ENCODE measurements at regions not wholly inside any gene's neighbourhood (a gene's known extent, or its start where the extent isn't known, plus 50 kb on each side); places are given as distances from the start of the nearest gene placed in this dataset.

GRCh38 chr10:10589540-10590303, 427.9 kb upstream of the CELF2 start:
- Histone ChIP-seq H2AFZ (ENCODE audit: control insufficient read depth, low read length) (peak overlapping the region; percentile 12), H3K9me1 (ENCODE audit: control insufficient read depth, extremely low read depth, insufficient read depth, low read length) (no peaks in the 10 kb centered on the region), H3K79me2 (ENCODE audit: control insufficient read depth, insufficient read depth, low read length) (no peaks in the 10 kb centered on the region), H3K4me2 (ENCODE audit: control insufficient read depth, extremely low read depth, insufficient read depth, low read depth, low read length) (no peak overlapping the region), H4K20me1 (ENCODE audit: control insufficient read depth, extremely low read depth, insufficient read depth, low read length) (no peaks in the 10 kb centered on the region), H3K4me3 (ENCODE audit: control insufficient read depth in 2 of 3, extremely low read depth in 1 of 3, insufficient read depth in 2 of 3, low read depth in 1 of 3, low read length in 3 of 3) (no peak overlapping the region), H3K4me1 (ENCODE audit: control insufficient read depth, extremely low read depth, insufficient read depth, low read length) (peaks cover 5% of the 10 kb centered on the region), H3K36me3 (ENCODE audit: control insufficient read depth in 2 of 2, extremely low read depth in 1 of 2, insufficient read depth in 2 of 2, low read length in 2 of 2) (no peaks in the 10 kb centered on the region), H3K27me3 (ENCODE audit: control insufficient read depth, extremely low read depth, insufficient read depth, low read length) (no peaks in the 10 kb centered on the region), H3K9me3 (ENCODE audit: control insufficient read depth, low read depth, low read length) (no peaks in the 10 kb centered on the region), H3K27ac (ENCODE audit: control insufficient read depth, insufficient read depth, low read length) (no peak overlapping the region), H3K9ac (ENCODE audit: control insufficient read depth, extremely low read depth, insufficient read depth, low read length) (no peak overlapping the region)
- dilution Hi-C loops (cut with MboI; ENCODE audit: extremely low pct_ligation_motif_present, low sequenced_read_pairs) = no loop called here
- DNase-seq (ENCODE audit: low read depth, low spot score) (peak; percentile 15), FAIRE-seq (peak; percentile 48)
- TF ChIP-seq, protein P1, sequence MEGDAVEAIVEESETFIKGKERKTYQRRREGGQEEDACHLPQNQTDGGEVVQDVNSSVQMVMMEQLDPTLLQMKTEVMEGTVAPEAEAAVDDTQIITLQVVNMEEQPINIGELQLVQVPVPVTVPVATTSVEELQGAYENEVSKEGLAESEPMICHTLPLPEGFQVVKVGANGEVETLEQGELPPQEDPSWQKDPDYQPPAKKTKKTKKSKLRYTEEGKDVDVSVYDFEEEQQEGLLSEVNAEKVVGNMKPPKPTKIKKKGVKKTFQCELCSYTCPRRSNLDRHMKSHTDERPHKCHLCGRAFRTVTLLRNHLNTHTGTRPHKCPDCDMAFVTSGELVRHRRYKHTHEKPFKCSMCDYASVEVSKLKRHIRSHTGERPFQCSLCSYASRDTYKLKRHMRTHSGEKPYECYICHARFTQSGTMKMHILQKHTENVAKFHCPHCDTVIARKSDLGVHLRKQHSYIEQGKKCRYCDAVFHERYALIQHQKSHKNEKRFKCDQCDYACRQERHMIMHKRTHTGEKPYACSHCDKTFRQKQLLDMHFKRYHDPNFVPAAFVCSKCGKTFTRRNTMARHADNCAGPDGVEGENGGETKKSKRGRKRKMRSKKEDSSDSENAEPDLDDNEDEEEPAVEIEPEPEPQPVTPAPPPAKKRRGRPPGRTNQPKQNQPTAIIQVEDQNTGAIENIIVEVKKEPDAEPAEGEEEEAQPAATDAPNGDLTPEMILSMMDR (optimal IDR thresholded peaks at IDR 0.05 in 1 of 3, IDR thresholded peaks at IDR 0.05 in 1 of 3, conservative IDR thresholded peaks at IDR 0.05 in 1 of 3; ENCODE audit: extremely low read depth in 1 of 3, insufficient read depth in 2 of 3, low read length in 3 of 3) = no peak
- TF ChIP-seq EZH2 (IDR thresholded peaks at IDR 0.05; ENCODE audit: low read length) = no peak

- Histone ChIP-seq H3K4me2 (ENCODE audit: control insufficient read depth, extremely low read depth, insufficient read depth, low read depth, low read length) (no peak overlapping the region), H3K9me1 (ENCODE audit: control insufficient read depth, extremely low read depth, insufficient read depth, low read length) (no peaks in the 10 kb centered on the region), H3K79me2 (ENCODE audit: control insufficient read depth, insufficient read depth, low read length) (no peaks in the 10 kb centered on the region), H2AFZ (ENCODE audit: control insufficient read depth, low read length) (no peak overlapping the region), H3K4me1 (ENCODE audit: control insufficient read depth, extremely low read depth, insufficient read depth, low read length) (peaks cover 5% of the 10 kb centered on the region), H4K20me1 (ENCODE audit: control insufficient read depth, extremely low read depth, insufficient read depth, low read length) (no peaks in the 10 kb centered on the region), H3K36me3 (ENCODE audit: control insufficient read depth in 2 of 2, extremely low read depth in 1 of 2, insufficient read depth in 2 of 2, low read length in 2 of 2) (no peaks in the 10 kb centered on the region), H3K27ac (ENCODE audit: control insufficient read depth, insufficient read depth, low read length) (no peak overlapping the region), H3K4me3 (ENCODE audit: control insufficient read depth in 2 of 3, extremely low read depth in 1 of 3, insufficient read depth in 2 of 3, low read depth in 1 of 3, low read length in 3 of 3) (no peak overlapping the region), H3K27me3 (ENCODE audit: control insufficient read depth, extremely low read depth, insufficient read depth, low read length) (no peaks in the 10 kb centered on the region), H3K9ac (ENCODE audit: control insufficient read depth, extremely low read depth, insufficient read depth, low read length) (no peak overlapping the region), H3K9me3 (ENCODE audit: control insufficient read depth, low read depth, low read length) (no peaks in the 10 kb centered on the region)
- TF ChIP-seq EZH2 (IDR thresholded peaks at IDR 0.05; ENCODE audit: low read length) = no peak
- DNase-seq (ENCODE audit: low read depth, low spot score) (no peak), FAIRE-seq (no peak)
- dilution Hi-C loops (cut with MboI; ENCODE audit: extremely low pct_ligation_motif_present, low sequenced_read_pairs) = no loop called here
These were observed 425.8 kb upstream of the CELF2 start for GRCh38 chr10:10591715-10592341.
